OCI-LY7 (cell line): ENCODE measurements at regions not wholly inside any gene's neighbourhood (a gene's known extent, or its start where the extent isn't known, plus 50 kb on each side); places are given as distances from the start of the nearest gene placed in this dataset.

Experiments used
- BruUV-seq: library from RNA; stranded (reverse); fragments of 400-500 nt; replicated peaks from 2 replicates; lab custom pipeline; 2021; lab: Mats Ljungman, UMichigan
- CTCF ChIA-PET: fragments of 300-600 bp; sonication (Branson Sonifier 250); formaldehyde crosslinking; loops from one replicate; lab custom pipeline; 2022; ENCODE audit warnings: antibody characterized with exemption; ENCODE audit not compliant: unreplicated experiment; lab: Charles Lee
- POLR2A ChIA-PET: fragments of 300-600 bp; sonication (Branson Sonifier 250); formaldehyde crosslinking; loops from one replicate; lab custom pipeline; 2022; ENCODE audit warnings: antibody characterized with exemption; lab: Charles Lee
- DNase-seq: peaks from one replicate; pipeline ENCODE4 v3.0.0-alpha.2; 2015; ENCODE audit warnings: low spot score
- H2AFZ ChIP-seq: fragments of 200-600 bp; sonication (generic), shearing (Covaris generic); 2 replicates; pipeline ENCODE4 v1.6.1; 2014; ENCODE audit warnings: mild to moderate bottlenecking, antibody characterized with exemption, low read length, moderate library complexity
- H3K27ac ChIP-seq: fragments of 200-600 bp; sonication (generic); 2 replicates; pipeline ENCODE4 v1.5.1; 2014; ENCODE audit warnings: mixed run types, low read depth, mild to moderate bottlenecking, moderate library complexity, low read length, inconsistent platforms; ENCODE audit not compliant: poor library complexity, severe bottlenecking
- H3K36me3 ChIP-seq: fragments of 200-600 bp; sonication (generic); 2 replicates; pipeline ENCODE4 v1.6.1; 2014; ENCODE audit warnings: mild to moderate bottlenecking, antibody characterized with exemption, low read length, moderate library complexity, mixed read lengths; ENCODE audit not compliant: insufficient read depth
- H3K4me1 ChIP-seq: fragments of 200-600 bp; sonication (generic); 2 replicates; pipeline ENCODE4 v1.5.1; 2014; ENCODE audit warnings: mild to moderate bottlenecking, low read length; ENCODE audit not compliant: insufficient read depth, poor library complexity, severe bottlenecking
- H3K4me2 ChIP-seq: fragments of 200-600 bp; sonication (generic); 2 replicates; pipeline ENCODE4 v1.6.1; 2014; ENCODE audit warnings: mild to moderate bottlenecking, low read length
- H3K4me3 ChIP-seq: fragments of 200-600 bp; sonication (generic); 2 replicates; pipeline ENCODE4 v1.5.1; 2014; ENCODE audit warnings: mild to moderate bottlenecking, low read depth, low read length; ENCODE audit not compliant: poor library complexity, severe bottlenecking
- H3K79me2 ChIP-seq: fragments of 200-600 bp; sonication (generic); 2 replicates; pipeline ENCODE4 v1.6.1; 2016; ENCODE audit warnings: low read depth, mild to moderate bottlenecking, low read length, moderate library complexity, mixed read lengths; ENCODE audit not compliant: insufficient read depth
- H3K9me2 ChIP-seq: fragments of 200-600 bp; sonication (generic); 2 replicates; pipeline ENCODE4 v1.6.1; 2016; ENCODE audit warnings: mild to moderate bottlenecking, low read length, mixed read lengths; ENCODE audit not compliant: insufficient read depth
- H3K9me3 ChIP-seq: fragments of 200-600 bp; sonication (generic); 2 replicates; pipeline ENCODE4 v1.6.1; 2014; ENCODE audit warnings: mild to moderate bottlenecking, mixed run types, low read length, mixed read lengths
- H4K20me1 ChIP-seq: fragments of 200-600 bp; sonication (generic); 2 replicates; pipeline ENCODE4 v1.6.1; 2014; ENCODE audit warnings: mild to moderate bottlenecking, antibody characterized with exemption, low read length, moderate library complexity, mixed read lengths; ENCODE audit not compliant: insufficient read depth
- CTCF ChIP-seq: fragments of 200-600 bp; sonication (generic); conservative IDR thresholded peaks from 2 replicates; pipeline ENCODE4 v1.5.1; 2014; ENCODE audit warnings: mild to moderate bottlenecking, antibody characterized with exemption, low read length, moderate library complexity, mixed read lengths
- EZH2phosphoT487 ChIP-seq: fragments of 200-600 bp; sonication (generic); IDR thresholded peaks from 2 replicates; pipeline ENCODE4 v1.6.1; 2018; ENCODE audit warnings: low read depth, borderline replicate concordance, mild to moderate bottlenecking, mixed run types, antibody characterized with exemption, low read length, moderate library complexity, mixed read lengths
- intact Hi-C: fragments of 100-400 bp; cut with micrococcal nuclease; formaldehyde crosslinking; loops from one replicate; pipeline ENCODE4 v1.10.0; 2022; ENCODE audit not compliant: unreplicated experiment

GRCh38 chr14:61891170-61891569 lies 128.9 kb downstream of the SNAPC1 start:
- Histone ChIP-seq H3K4me1 (peaks cover 6% of the 10 kb centered on the region), H3K9me3 (no peaks in the 10 kb centered on the region), H3K36me3 (no peaks in the 10 kb centered on the region), H3K27ac (no peak overlapping the region), H2AFZ (no peak overlapping the region), H3K4me2 (no peak overlapping the region), H3K79me2 (no peaks in the 10 kb centered on the region), H3K9me2 (no peaks in the 10 kb centered on the region), H3K4me3 (no peak overlapping the region), H4K20me1 (no peaks in the 10 kb centered on the region)
- BruUV-seq: no TSS peak
- TF ChIP-seq CTCF: no peak
- no peak for TF ChIP-seq EZH2phosphoT487
- ChIA-PET CTCF (interaction anchor here (4.1 kb wide), 1 partner anchor 235 kb away, joined by 16 read pairs; no protein-coding TSS in a partner anchor), POLR2A (interaction anchor here (0.8 to 1.0 kb wide), 2 partner anchors 125 to 235 kb away, joined by 3 to 4 read pairs; no protein-coding TSS in a partner anchor)
- intact Hi-C loops: no loop called here
- no peak for DNase-seq

GRCh38 chr14:61891810-61892209 lies 129.6 kb downstream of the SNAPC1 start:
- Histone ChIP-seq H4K20me1 (no peaks in the 10 kb centered on the region), H3K36me3 (no peaks in the 10 kb centered on the region), H3K9me3 (no peaks in the 10 kb centered on the region), H3K9me2 (no peaks in the 10 kb centered on the region), H3K27ac (no peak overlapping the region), H3K4me3 (no peak overlapping the region), H3K4me1 (peaks cover 6% of the 10 kb centered on the region), H2AFZ (no peak overlapping the region), H3K79me2 (no peaks in the 10 kb centered on the region), H3K4me2 (no peak overlapping the region)
- no TSS peak for BruUV-seq
- ChIA-PET POLR2A (interaction anchor here (1.0 kb wide), 1 partner anchor 235 kb away, joined by 3 read pairs; no protein-coding TSS in a partner anchor), CTCF (interaction anchor here (4.1 kb wide), 1 partner anchor 234 kb away, joined by 16 read pairs; no protein-coding TSS in a partner anchor)
- intact Hi-C loops: no loop called here
- DNase-seq: no peak
- no peak for TF ChIP-seq EZH2phosphoT487
- no peak for TF ChIP-seq CTCF

- Histone ChIP-seq H3K9me2 (no peaks in the 10 kb centered on the region), H3K4me1 (peaks cover 6% of the 10 kb centered on the region), H4K20me1 (no peaks in the 10 kb centered on the region), H3K4me3 (no peak overlapping the region), H3K4me2 (no peak overlapping the region), H3K36me3 (no peaks in the 10 kb centered on the region), H3K9me3 (no peaks in the 10 kb centered on the region), H2AFZ (no peak overlapping the region), H3K79me2 (no peaks in the 10 kb centered on the region), H3K27ac (no peak overlapping the region)
- ChIA-PET POLR2A (interaction anchor here (0.6 to 0.8 kb wide), 2 partner anchors 232 to 347 kb away, joined by 3 read pairs; no protein-coding TSS in a partner anchor), CTCF (interaction anchor here (0.6 kb wide), 1 partner anchor 233 kb away, joined by 4 read pairs; no protein-coding TSS in a partner anchor)
- no peak for DNase-seq
- TF ChIP-seq CTCF (no peak), EZH2phosphoT487 (no peak)
- BruUV-seq: no TSS peak
- intact Hi-C loops: no loop called here
These were observed 131.2 kb downstream of the SNAPC1 start for GRCh38 chr14:61893371-61893940.
